ENCODE measurements at regions not wholly inside any gene's neighbourhood (a gene's known extent, or its start where the extent isn't known, plus 50 kb on each side); places are given as distances from the start of the nearest gene placed in this dataset.
"Not testable (repeated sequence)": the region's sequence is repeated elsewhere in the genome, so short reads cannot be mapped to it uniquely, and the experiment has no call there.

- in situ Hi-C loops (cut with HindIII; ENCODE audit: low pct_unique_long_range_greater_than_20kb, low sequenced_read_pairs); DNase-seq (ENCODE audit: low read depth in 1 of 2, low spot score in 1 of 2): not testable (repeated sequence)
Observed at GRCh38 chr11:4315292-4315691, 52.9 kb downstream of the OR52B4 start.

- DNase-seq (ENCODE audit: low read depth in 1 of 2, low spot score in 1 of 2); in situ Hi-C loops (cut with HindIII; ENCODE audit: low pct_unique_long_range_greater_than_20kb, low sequenced_read_pairs): not testable (repeated sequence)
Observed at GRCh38 chr11:4277225-4277624, 91.0 kb downstream of the OR52B4 start.

- DNase-seq (ENCODE audit: low read depth in 1 of 2, low spot score in 1 of 2); in situ Hi-C loops (cut with HindIII; ENCODE audit: low pct_unique_long_range_greater_than_20kb, low sequenced_read_pairs): not testable (repeated sequence)
Observed at GRCh38 chr11:4251085-4251484, 117.1 kb downstream of the OR52B4 start.

- in situ Hi-C loops (cut with HindIII; ENCODE audit: low pct_unique_long_range_greater_than_20kb, low sequenced_read_pairs); DNase-seq (ENCODE audit: low read depth in 1 of 2, low spot score in 1 of 2): not testable (repeated sequence)
Observed at GRCh38 chr11:4249475-4249874, 118.7 kb downstream of the OR52B4 start.

GRCh38 chr11:4237771-4238170 lies 130.4 kb downstream of the OR52B4 start:
- DNase-seq (ENCODE audit: low read depth in 1 of 2, low spot score in 1 of 2); in situ Hi-C loops (cut with HindIII; ENCODE audit: low pct_unique_long_range_greater_than_20kb, low sequenced_read_pairs): not testable (repeated sequence)

- in situ Hi-C loops (cut with HindIII; ENCODE audit: low pct_unique_long_range_greater_than_20kb, low sequenced_read_pairs); DNase-seq (ENCODE audit: low read depth in 1 of 2, low spot score in 1 of 2): not testable (repeated sequence)
Observed at GRCh38 chr11:4218857-4219256, 124.3 kb downstream of the RRM1 start.

- no peak for TF ChIP-seq JUND (IDR thresholded peaks at IDR 0.05; ENCODE audit: low read depth)
- in situ Hi-C loops (cut with HindIII; ENCODE audit: low pct_unique_long_range_greater_than_20kb, low sequenced_read_pairs) = no loop called here
- no peak for DNase-seq (ENCODE audit: low read depth in 1 of 2, low spot score in 1 of 2)
Observed at GRCh38 chr11:4213746-4214145, 119.1 kb downstream of the RRM1 start.

GRCh38 chr11:4211991-4212390 lies 117.4 kb downstream of the RRM1 start:
- TF ChIP-seq JUND (IDR thresholded peaks at IDR 0.05; ENCODE audit: low read depth) = no peak
- DNase-seq (ENCODE audit: low read depth in 1 of 2, low spot score in 1 of 2) = no peak
- in situ Hi-C loops (cut with HindIII; ENCODE audit: low pct_unique_long_range_greater_than_20kb, low sequenced_read_pairs) = no loop called here

GRCh38 chr11:4203603-4204360 lies 109.2 kb downstream of the RRM1 start:
- in situ Hi-C loops (cut with HindIII; ENCODE audit: low pct_unique_long_range_greater_than_20kb, low sequenced_read_pairs) = no loop called here
- TF ChIP-seq JUND (IDR thresholded peaks at IDR 0.05; ENCODE audit: low read depth) = no peak
- DNase-seq (ENCODE audit: low read depth in 1 of 2, low spot score in 1 of 2) = peak in 1 of 2 experiments; percentile 5

- DNase-seq (ENCODE audit: low read depth in 1 of 2, low spot score in 1 of 2) = no peak
- no peak for TF ChIP-seq JUND (IDR thresholded peaks at IDR 0.05; ENCODE audit: low read depth)
- in situ Hi-C loops (cut with HindIII; ENCODE audit: low pct_unique_long_range_greater_than_20kb, low sequenced_read_pairs) = no loop called here
Observed at GRCh38 chr11:4202749-4203148, 108.2 kb downstream of the RRM1 start.

- DNase-seq (ENCODE audit: low read depth in 1 of 2, low spot score in 1 of 2) = no peak
- in situ Hi-C loops (cut with HindIII; ENCODE audit: low pct_unique_long_range_greater_than_20kb, low sequenced_read_pairs) = no loop called here
- no peak for TF ChIP-seq JUND (IDR thresholded peaks at IDR 0.05; ENCODE audit: low read depth)
Observed at GRCh38 chr11:4197112-4197511, 102.5 kb downstream of the RRM1 start.

GRCh38 chr11:4195909-4196308 lies 101.3 kb downstream of the RRM1 start:
- in situ Hi-C loops (cut with HindIII; ENCODE audit: low pct_unique_long_range_greater_than_20kb, low sequenced_read_pairs) = no loop called here
- TF ChIP-seq JUND (IDR thresholded peaks at IDR 0.05; ENCODE audit: low read depth) = no peak
- peak in 1 of 2 experiments; percentile 27 for DNase-seq (ENCODE audit: low read depth in 1 of 2, low spot score in 1 of 2)

GRCh38 chr11:4194889-4195288 lies 100.3 kb downstream of the RRM1 start:
- no peak for TF ChIP-seq JUND (IDR thresholded peaks at IDR 0.05; ENCODE audit: low read depth)
- DNase-seq (ENCODE audit: low read depth in 1 of 2, low spot score in 1 of 2) = no peak
- in situ Hi-C loops (cut with HindIII; ENCODE audit: low pct_unique_long_range_greater_than_20kb, low sequenced_read_pairs) = no loop called here

- no peak for TF ChIP-seq JUND (IDR thresholded peaks at IDR 0.05; ENCODE audit: low read depth)
- in situ Hi-C loops (cut with HindIII; ENCODE audit: low pct_unique_long_range_greater_than_20kb, low sequenced_read_pairs) = no loop called here
- no peak for DNase-seq (ENCODE audit: low read depth in 1 of 2, low spot score in 1 of 2)
Observed at GRCh38 chr11:4191031-4191571, 96.5 kb downstream of the RRM1 start.

Data from T47D (cell line).